ACHN (cell line): ENCODE measurements at regions not wholly inside any gene's neighbourhood (a gene's known extent, or its start where the extent isn't known, plus 50 kb on each side); places are given as distances from the start of the nearest gene placed in this dataset.

Experiments used
- DNase-seq: peaks from one replicate; pipeline ENCODE4 v3.0.0-alpha.2; 2015
- in situ Hi-C: cut with HindIII; loops from 2 replicates; pipeline ENCODE4 v1.10.0; 2017; ENCODE audit warnings: low sequenced_read_pairs, low pct_ligation_motif_present, low pct_unique_long_range_greater_than_20kb

GRCh38 chr13:55538424-55538823 lies 1602.3 kb upstream of the PRR20A start:
- DNase-seq = no peak
- in situ Hi-C loops = no loop called here

GRCh38 chr13:55543053-55543452 lies 1597.7 kb upstream of the PRR20A start:
- in situ Hi-C loops = no loop called here
- DNase-seq = no peak

GRCh38 chr13:55550624-55551023 lies 1590.1 kb upstream of the PRR20A start:
- DNase-seq = no peak
- in situ Hi-C loops = no loop called here

- DNase-seq = no peak
- in situ Hi-C loops = no loop called here
Measured at GRCh38 chr13:55553701-55554100, 1587.0 kb upstream of the PRR20A start.

- in situ Hi-C loops = no loop called here
- no peak for DNase-seq
Measured at GRCh38 chr13:55554741-55555140, 1586.0 kb upstream of the PRR20A start.

- no peak for DNase-seq
- in situ Hi-C loops = no loop called here
Measured at GRCh38 chr13:55560331-55560730, 1580.4 kb upstream of the PRR20A start.

- DNase-seq = no peak
- in situ Hi-C loops = no loop called here
Measured at GRCh38 chr13:55563267-55563666, 1577.5 kb upstream of the PRR20A start.

- in situ Hi-C loops = no loop called here
- DNase-seq = no peak
Measured at GRCh38 chr13:55566334-55566733, 1574.4 kb upstream of the PRR20A start.

- DNase-seq = no peak
- in situ Hi-C loops = no loop called here
Measured at GRCh38 chr13:55566779-55567178, 1573.9 kb upstream of the PRR20A start.

- in situ Hi-C loops = no loop called here
- no peak for DNase-seq
Measured at GRCh38 chr13:55567721-55568625, 1572.7 kb upstream of the PRR20A start.

- in situ Hi-C loops = no loop called here
Measured at GRCh38 chr13:55569082-55569481, 1571.6 kb upstream of the PRR20A start.

GRCh38 chr13:55569514-55569913 lies 1571.2 kb upstream of the PRR20A start:
- DNase-seq = no peak
- in situ Hi-C loops = no loop called here

More at GRCh38 chr13:55569082-55569481, 1571.6 kb upstream of the PRR20A start:
- no peak for DNase-seq

GRCh38 chr13:55570371-55570770 lies 1570.3 kb upstream of the PRR20A start:
- in situ Hi-C loops = no loop called here
- no peak for DNase-seq

GRCh38 chr13:55571237-55571867 lies 1569.4 kb upstream of the PRR20A start:
- DNase-seq = no peak
- in situ Hi-C loops = no loop called here

GRCh38 chr13:55572408-55572807 lies 1568.3 kb upstream of the PRR20A start:
- in situ Hi-C loops = no loop called here
- DNase-seq = no peak

- in situ Hi-C loops = no loop called here
- no peak for DNase-seq
Measured at GRCh38 chr13:55572862-55573261, 1567.9 kb upstream of the PRR20A start.

GRCh38 chr13:55573565-55573964 lies 1567.2 kb upstream of the PRR20A start:
- no peak for DNase-seq
- in situ Hi-C loops = no loop called here

- no peak for DNase-seq
- in situ Hi-C loops = no loop called here
Measured at GRCh38 chr13:55576389-55576788, 1564.3 kb upstream of the PRR20A start.

- in situ Hi-C loops = no loop called here
- DNase-seq = no peak
Measured at GRCh38 chr13:55577082-55577846, 1563.5 kb upstream of the PRR20A start.
